ENCODE measurements at regions not wholly inside any gene's neighbourhood (a gene's known extent, or its start where the extent isn't known, plus 50 kb on each side); places are given as distances from the start of the nearest gene placed in this dataset.
"Not testable (repeated sequence)": the region's sequence is repeated elsewhere in the genome, so short reads cannot be mapped to it uniquely, and the experiment has no call there.

GRCh38 chr16:16507041-16507440 is 128.1 kb downstream of the NPIPA7 start:
- not testable (repeated sequence) for TF ChIP-seq CTCF (IDR thresholded peaks at IDR 0.05; ENCODE audit: low read depth, low read length, missing input control); RAD21 (IDR thresholded peaks at IDR 0.05); SP1 (IDR thresholded peaks at IDR 0.05); RXRA (IDR thresholded peaks at IDR 0.05)

All from liver (tissue), 3 donors.